Ovary (tissue), 3 donors: ENCODE measurements at regions not wholly inside any gene's neighbourhood (a gene's known extent, or its start where the extent isn't known, plus 50 kb on each side); places are given as distances from the start of the nearest gene placed in this dataset.

Experiments
- CTCF ChIP-seq, 3 donors: fragments of 450-650 bp in 2 of 3; fragments of 200-600 bp in 1 of 3; IDR thresholded peaks; one replicate each; pipeline versions ENCODE4 v1.5.1 to v1.8.0; 2016 to 2022; ENCODE audit warnings: antibody characterized with exemption in 3 of 3, mild to moderate bottlenecking in 1 of 3
- EP300 ChIP-seq: sonication (generic); formaldehyde crosslinking; IDR thresholded peaks from one replicate; pipeline ENCODE4 v1.6.1; 2017; ENCODE audit warnings: antibody characterized with exemption
- POLR2A ChIP-seq: fragments of 450-650 bp; IDR thresholded peaks from one replicate; pipeline ENCODE4 v1.6.1; 2017; ENCODE audit warnings: antibody characterized with exemption, mild to moderate bottlenecking, moderate library complexity
- donor health status: DM: no; HTN: no; CAD: no.

- TF ChIP-seq CTCF (IDR thresholded peaks at IDR 0.05) (no peak), POLR2A (no peak), EP300 (no peak)
Observed at GRCh38 chrX:68942840-68943239, 114.0 kb downstream of the EFNB1 start.
